ENCODE measurements at regions not wholly inside any gene's neighbourhood (a gene's known extent, or its start where the extent isn't known, plus 50 kb on each side); places are given as distances from the start of the nearest gene placed in this dataset.

GRCh38 chr22:49564666-49565515 lies 262.8 kb downstream of the BRD1 start:
- no peak for TF ChIP-seq PAX5 (IDR thresholded peaks at IDR 0.05; ENCODE audit: insufficient read depth, low read length, severe bottlenecking)
- TF ChIP-seq POLR2A (IDR thresholded peaks at IDR 0.05; ENCODE audit: low read depth, low read length): no peak
- TF ChIP-seq POLR2AphosphoS5 (IDR thresholded peaks at IDR 0.05; ENCODE audit: low read depth, low read length): no peak
- TF ChIP-seq SPI1 (IDR thresholded peaks at IDR 0.05; ENCODE audit: low read depth, low read length): no peak
- no peak for TF ChIP-seq TAF1 (IDR thresholded peaks at IDR 0.05; ENCODE audit: low read depth, low read length)
- TF ChIP-seq POU2F2 (IDR thresholded peaks at IDR 0.05; ENCODE audit: low read depth, low read length): no peak
- no peak for FAIRE-seq
- no peak for DNase-seq (ENCODE audit: insufficient read length, low spot score)

GRCh38 chr22:49564054-49564453 lies 263.6 kb downstream of the BRD1 start:
- FAIRE-seq (no peak), DNase-seq (ENCODE audit: insufficient read length, low spot score) (no peak)
- no peak for TF ChIP-seq POLR2A (IDR thresholded peaks at IDR 0.05; ENCODE audit: low read depth, low read length)

GRCh38 chr22:49562685-49563249 lies 264.9 kb downstream of the BRD1 start:
- FAIRE-seq: peak; percentile 28
- TF ChIP-seq SPI1 (IDR thresholded peaks at IDR 0.05; ENCODE audit: low read depth, low read length): no peak
- TF ChIP-seq TAF1 (IDR thresholded peaks at IDR 0.05; ENCODE audit: low read depth, low read length): no peak

GRCh38 chr22:49561976-49562375 lies 265.7 kb downstream of the BRD1 start:
- FAIRE-seq (no peak), DNase-seq (ENCODE audit: insufficient read length, low spot score) (no peak)
- TF ChIP-seq POLR2AphosphoS5 (IDR thresholded peaks at IDR 0.05; ENCODE audit: low read depth, low read length) (no peak), TAF1 (IDR thresholded peaks at IDR 0.05; ENCODE audit: low read depth, low read length) (no peak), SPI1 (IDR thresholded peaks at IDR 0.05; ENCODE audit: low read depth, low read length) (peak; percentile 21; the same call in 1 of the 2 replicates), PAX5 (IDR thresholded peaks at IDR 0.05; ENCODE audit: insufficient read depth, low read length, severe bottlenecking) (no peak), POLR2A (IDR thresholded peaks at IDR 0.05; ENCODE audit: low read depth, low read length) (no peak), POU2F2 (IDR thresholded peaks at IDR 0.05; ENCODE audit: low read depth, low read length) (no peak)

More at GRCh38 chr22:49562685-49563249, 264.9 kb downstream of the BRD1 start:
- no peak for DNase-seq (ENCODE audit: insufficient read length, low spot score)

- DNase-seq (ENCODE audit: insufficient read length, low spot score) (no peak), FAIRE-seq (no peak)
- TF ChIP-seq POLR2A (IDR thresholded peaks at IDR 0.05; ENCODE audit: low read depth, low read length) (no peak), POU2F2 (IDR thresholded peaks at IDR 0.05; ENCODE audit: low read depth, low read length) (no peak), SPI1 (IDR thresholded peaks at IDR 0.05; ENCODE audit: low read depth, low read length) (no peak), PAX5 (IDR thresholded peaks at IDR 0.05; ENCODE audit: insufficient read depth, low read length, severe bottlenecking) (no peak), TAF1 (IDR thresholded peaks at IDR 0.05; ENCODE audit: low read depth, low read length) (no peak), POLR2AphosphoS5 (IDR thresholded peaks at IDR 0.05; ENCODE audit: low read depth, low read length) (no peak)
Measured at GRCh38 chr22:49561338-49561737, 266.3 kb downstream of the BRD1 start.

GRCh38 chr22:49555526-49555925 lies 272.1 kb downstream of the BRD1 start:
- FAIRE-seq (no peak), DNase-seq (ENCODE audit: insufficient read length, low spot score) (no peak)
- no peak for TF ChIP-seq POLR2A (IDR thresholded peaks at IDR 0.05; ENCODE audit: low read depth, low read length)
- no peak for TF ChIP-seq POLR2AphosphoS5 (IDR thresholded peaks at IDR 0.05; ENCODE audit: low read depth, low read length)
- TF ChIP-seq SPI1 (IDR thresholded peaks at IDR 0.05; ENCODE audit: low read depth, low read length): no peak
- TF ChIP-seq POU2F2 (IDR thresholded peaks at IDR 0.05; ENCODE audit: low read depth, low read length): no peak
- no peak for TF ChIP-seq TAF1 (IDR thresholded peaks at IDR 0.05; ENCODE audit: low read depth, low read length)
- no peak for TF ChIP-seq PAX5 (IDR thresholded peaks at IDR 0.05; ENCODE audit: insufficient read depth, low read length, severe bottlenecking)

- FAIRE-seq (no peak), DNase-seq (ENCODE audit: insufficient read length, low spot score) (no peak)
- TF ChIP-seq POU2F2 (IDR thresholded peaks at IDR 0.05; ENCODE audit: low read depth, low read length): no peak
Measured at GRCh38 chr22:49554741-49555140, 272.9 kb downstream of the BRD1 start.

GRCh38 chr22:49554296-49554625 lies 273.4 kb downstream of the BRD1 start:
- TF ChIP-seq TAF1 (IDR thresholded peaks at IDR 0.05; ENCODE audit: low read depth, low read length) (no peak), POLR2AphosphoS5 (IDR thresholded peaks at IDR 0.05; ENCODE audit: low read depth, low read length) (no peak), SPI1 (IDR thresholded peaks at IDR 0.05; ENCODE audit: low read depth, low read length) (no peak), POLR2A (IDR thresholded peaks at IDR 0.05; ENCODE audit: low read depth, low read length) (no peak), POU2F2 (IDR thresholded peaks at IDR 0.05; ENCODE audit: low read depth, low read length) (no peak), PAX5 (IDR thresholded peaks at IDR 0.05; ENCODE audit: insufficient read depth, low read length, severe bottlenecking) (no peak)
- FAIRE-seq (no peak), DNase-seq (ENCODE audit: insufficient read length, low spot score) (no peak)

GRCh38 chr22:49553518-49554295 lies 274.0 kb downstream of the BRD1 start:
- DNase-seq (ENCODE audit: insufficient read length, low spot score) (no peak), FAIRE-seq (no peak)
- TF ChIP-seq POU2F2 (IDR thresholded peaks at IDR 0.05; ENCODE audit: low read depth, low read length) (no peak), PAX5 (IDR thresholded peaks at IDR 0.05; ENCODE audit: insufficient read depth, low read length, severe bottlenecking) (no peak), POLR2A (IDR thresholded peaks at IDR 0.05; ENCODE audit: low read depth, low read length) (no peak), POLR2AphosphoS5 (IDR thresholded peaks at IDR 0.05; ENCODE audit: low read depth, low read length) (no peak), TAF1 (IDR thresholded peaks at IDR 0.05; ENCODE audit: low read depth, low read length) (no peak), SPI1 (IDR thresholded peaks at IDR 0.05; ENCODE audit: low read depth, low read length) (no peak)

GRCh38 chr22:49553076-49553475 lies 274.6 kb downstream of the BRD1 start:
- DNase-seq (ENCODE audit: insufficient read length, low spot score): no peak
- no peak for FAIRE-seq
- no peak for TF ChIP-seq POU2F2 (IDR thresholded peaks at IDR 0.05; ENCODE audit: low read depth, low read length)
- no peak for TF ChIP-seq POLR2AphosphoS5 (IDR thresholded peaks at IDR 0.05; ENCODE audit: low read depth, low read length)
- no peak for TF ChIP-seq PAX5 (IDR thresholded peaks at IDR 0.05; ENCODE audit: insufficient read depth, low read length, severe bottlenecking)
- no peak for TF ChIP-seq TAF1 (IDR thresholded peaks at IDR 0.05; ENCODE audit: low read depth, low read length)
- TF ChIP-seq POLR2A (IDR thresholded peaks at IDR 0.05; ENCODE audit: low read depth, low read length): no peak
- no peak for TF ChIP-seq SPI1 (IDR thresholded peaks at IDR 0.05; ENCODE audit: low read depth, low read length)

All from GM12891 (cell line).